HCT116 (cell line): ENCODE measurements at regions not wholly inside any gene's neighbourhood (a gene's known extent, or its start where the extent isn't known, plus 50 kb on each side); places are given as distances from the start of the nearest gene placed in this dataset.

Source experiments
- CEBPB ChIP-seq: IDR thresholded peaks from 2 replicates; pipeline ENCODE4 v1.6.1; 2012; ENCODE audit warnings: low read depth
- CTCF ChIP-seq, 3 experiments: fragments of 200-600 bp in 1 of 3; sonication (generic) in 1 of 3; IDR thresholded peaks in 2 of 3; conservative IDR thresholded peaks in 1 of 3; 2 replicates each; pipeline ENCODE4 v1.5.1; 2012 to 2017; ENCODE audit warnings: low read depth in 2 of 3, low read length in 2 of 3, antibody characterized with exemption in 1 of 3, borderline replicate concordance in 1 of 3, control low read depth in 1 of 3, mild to moderate bottlenecking in 1 of 3, mixed read lengths in 1 of 3, mixed run types in 1 of 3, moderate library complexity in 1 of 3; ENCODE audit not compliant: insufficient read depth in 1 of 3
- EGR1 ChIP-seq: IDR thresholded peaks from 2 replicates; pipeline ENCODE4 v1.6.1; 2012; ENCODE audit warnings: low read depth
- REST ChIP-seq: IDR thresholded peaks from 2 replicates; pipeline ENCODE4 v1.6.1; 2012; ENCODE audit warnings: low read depth

- TF ChIP-seq CTCF (IDR thresholded peaks at IDR 0.05 in 2 of 3, conservative IDR thresholded peaks at IDR 0.05 in 1 of 3; ENCODE audit: borderline replicate concordance in 1 of 3, insufficient read depth in 1 of 3, low read depth in 2 of 3, low read length in 2 of 3) (no peak), EGR1 (no peak), CEBPB (no peak), REST (no peak)
Observed at GRCh38 chr11:71173709-71174108, 78.7 kb downstream of the SHANK2 start.
